ENCODE measurements at regions not wholly inside any gene's neighbourhood (a gene's known extent, or its start where the extent isn't known, plus 50 kb on each side); places are given as distances from the start of the nearest gene placed in this dataset.
"Not testable (repeated sequence)": the region's sequence is repeated elsewhere in the genome, so short reads cannot be mapped to it uniquely, and the experiment has no call there.

DNA sequence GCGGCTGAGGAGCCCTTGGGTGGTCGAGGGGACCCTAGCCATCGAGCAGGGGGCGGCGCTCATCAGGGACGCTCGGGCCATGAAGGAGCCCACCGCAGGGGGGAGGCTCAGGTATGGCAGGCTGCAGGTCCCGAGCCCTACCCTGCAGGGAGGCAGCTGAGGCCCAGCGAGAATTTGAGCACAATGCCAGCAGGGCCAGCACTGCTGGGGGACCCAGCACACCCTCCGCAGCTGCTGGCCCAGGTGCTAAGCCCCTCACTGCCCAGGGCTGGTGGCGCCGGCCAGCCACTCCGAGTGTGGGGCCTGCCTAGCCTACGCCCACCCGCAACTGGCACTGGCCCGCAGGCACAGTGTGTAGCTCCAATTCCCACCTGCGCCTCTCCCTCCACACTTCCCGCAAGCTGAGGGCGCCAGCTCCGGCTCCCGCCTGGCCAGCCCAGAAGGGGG lies 325.4 kb upstream of the FRG1 start:
- no peaks in the 10 kb centered on the region for H3K9me3 ChIP-seq
- DNase-seq (no peak), ATAC-seq (peak in 1 of 8 donors; percentile 59)
- H3K27me3 ChIP-seq = no peaks in the 10 kb centered on the region
- WGBS, 2 donors = 91 to 98% methylated on average over 22 of the region's 22 CpGs
- H3K27ac ChIP-seq = no peak overlapping the region
- TF ChIP-seq, protein P1, sequence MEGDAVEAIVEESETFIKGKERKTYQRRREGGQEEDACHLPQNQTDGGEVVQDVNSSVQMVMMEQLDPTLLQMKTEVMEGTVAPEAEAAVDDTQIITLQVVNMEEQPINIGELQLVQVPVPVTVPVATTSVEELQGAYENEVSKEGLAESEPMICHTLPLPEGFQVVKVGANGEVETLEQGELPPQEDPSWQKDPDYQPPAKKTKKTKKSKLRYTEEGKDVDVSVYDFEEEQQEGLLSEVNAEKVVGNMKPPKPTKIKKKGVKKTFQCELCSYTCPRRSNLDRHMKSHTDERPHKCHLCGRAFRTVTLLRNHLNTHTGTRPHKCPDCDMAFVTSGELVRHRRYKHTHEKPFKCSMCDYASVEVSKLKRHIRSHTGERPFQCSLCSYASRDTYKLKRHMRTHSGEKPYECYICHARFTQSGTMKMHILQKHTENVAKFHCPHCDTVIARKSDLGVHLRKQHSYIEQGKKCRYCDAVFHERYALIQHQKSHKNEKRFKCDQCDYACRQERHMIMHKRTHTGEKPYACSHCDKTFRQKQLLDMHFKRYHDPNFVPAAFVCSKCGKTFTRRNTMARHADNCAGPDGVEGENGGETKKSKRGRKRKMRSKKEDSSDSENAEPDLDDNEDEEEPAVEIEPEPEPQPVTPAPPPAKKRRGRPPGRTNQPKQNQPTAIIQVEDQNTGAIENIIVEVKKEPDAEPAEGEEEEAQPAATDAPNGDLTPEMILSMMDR (IDR thresholded peaks at IDR 0.05) = no peak
- H3K4me3 ChIP-seq = no peak overlapping the region
- no peaks in the 10 kb centered on the region for H3K4me1 ChIP-seq
- no peaks in the 10 kb centered on the region for H3K36me3 ChIP-seq
- intact Hi-C loops (cut with DNase I) = no loop called here

DNA sequence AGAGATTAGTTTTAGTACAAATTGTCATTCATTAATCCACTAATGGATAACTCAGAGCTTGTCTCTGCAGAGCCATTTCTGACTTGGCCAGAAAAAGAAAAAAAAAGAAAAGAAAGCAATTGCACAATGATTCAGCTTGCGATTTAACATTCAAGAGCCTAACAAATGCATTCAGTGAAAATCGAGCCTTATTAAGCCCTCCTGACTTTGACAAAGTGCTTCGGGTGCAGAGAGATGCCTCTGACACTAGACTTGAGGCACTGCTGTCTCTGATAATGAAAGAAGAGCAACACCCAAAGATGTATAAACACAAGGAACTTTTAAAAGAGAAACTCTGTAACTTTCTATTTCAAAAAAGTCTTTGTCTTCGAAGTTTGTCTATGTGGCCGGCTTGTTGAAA lies 322.9 kb upstream of the FRG1 start:
- H3K36me3 ChIP-seq; H3K27me3 ChIP-seq; H3K4me3 ChIP-seq; H3K4me1 ChIP-seq; intact Hi-C loops (cut with DNase I); H3K27ac ChIP-seq; H3K9me3 ChIP-seq; ATAC-seq; DNase-seq: not testable (repeated sequence)
- 69 to 70% methylated on average over 5 of the region's 5 CpGs for WGBS, 2 donors

DNA sequence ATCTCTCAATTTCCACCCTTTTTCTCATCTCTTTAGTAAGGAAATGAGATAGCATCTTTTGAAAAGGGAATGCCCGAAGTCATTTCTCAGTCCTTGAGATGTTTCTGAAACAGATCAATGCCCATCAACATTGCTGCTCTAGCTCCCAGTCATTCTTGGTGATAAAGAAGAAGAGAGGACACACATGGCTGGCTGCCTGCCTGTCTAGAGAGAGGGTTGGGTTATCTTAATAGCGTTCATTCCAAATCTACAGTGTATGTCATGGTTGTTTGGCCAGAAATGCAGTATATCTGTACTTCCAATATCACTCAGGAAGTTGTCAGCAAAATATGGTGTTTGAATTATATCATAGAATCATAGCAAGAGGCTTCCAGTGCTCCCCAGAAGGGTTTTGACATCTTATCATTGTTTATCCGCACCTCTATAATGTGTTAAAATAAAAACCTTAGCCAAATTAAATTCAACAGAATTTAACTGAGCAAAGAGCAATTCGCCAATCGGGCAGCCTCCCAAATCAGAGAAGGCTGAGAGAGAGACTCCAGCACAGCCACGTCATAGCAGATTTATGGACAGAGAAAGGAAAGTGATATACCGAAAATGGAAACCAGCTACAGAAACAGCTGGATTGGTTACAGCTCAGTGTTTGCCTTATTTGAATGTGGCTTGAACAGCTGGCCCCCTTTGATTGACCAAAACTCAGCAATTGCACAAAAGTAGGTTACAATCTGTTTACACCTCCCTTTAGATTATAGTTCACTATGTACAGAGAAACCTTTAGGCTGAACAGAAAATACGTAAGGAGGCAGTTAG lies 321.0 kb upstream of the FRG1 start:
- intact Hi-C loops (cut with DNase I); H3K4me1 ChIP-seq; H3K36me3 ChIP-seq; H3K27ac ChIP-seq; H3K4me3 ChIP-seq; ATAC-seq; DNase-seq; H3K9me3 ChIP-seq; H3K27me3 ChIP-seq: not testable (repeated sequence)
- 38 to 48% methylated on average over 8 of the region's 8 CpGs for WGBS, 2 donors

DNA sequence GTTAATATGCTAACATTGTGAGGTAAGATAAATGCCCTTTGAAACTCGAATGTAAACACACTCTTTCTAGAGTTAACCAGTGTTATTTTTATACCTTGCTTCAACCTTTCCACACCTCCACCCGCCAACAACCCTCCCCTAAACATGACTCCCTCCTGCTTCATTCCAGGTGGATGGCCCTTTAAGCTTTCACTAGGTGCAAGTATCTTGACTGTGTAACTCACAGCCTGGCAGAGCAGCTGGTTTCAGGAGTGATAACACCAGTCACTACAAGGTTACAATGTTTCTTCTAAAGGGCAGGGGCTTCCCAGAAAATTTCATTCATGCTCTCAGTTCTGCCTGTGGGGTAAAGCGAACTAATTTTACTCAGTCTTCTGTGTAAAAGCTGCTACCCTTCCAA lies 318.1 kb upstream of the FRG1 start:
- H3K9me3 ChIP-seq; H3K27ac ChIP-seq; H3K4me3 ChIP-seq; H3K27me3 ChIP-seq; H3K36me3 ChIP-seq; H3K4me1 ChIP-seq; intact Hi-C loops (cut with DNase I); DNase-seq: not testable (repeated sequence)
- 32 to 49% methylated on average over 3 of the region's 3 CpGs for WGBS, 2 donors
- peak in 4 of 8 donors; percentile 33 to 77 (median 39) for ATAC-seq

DNA sequence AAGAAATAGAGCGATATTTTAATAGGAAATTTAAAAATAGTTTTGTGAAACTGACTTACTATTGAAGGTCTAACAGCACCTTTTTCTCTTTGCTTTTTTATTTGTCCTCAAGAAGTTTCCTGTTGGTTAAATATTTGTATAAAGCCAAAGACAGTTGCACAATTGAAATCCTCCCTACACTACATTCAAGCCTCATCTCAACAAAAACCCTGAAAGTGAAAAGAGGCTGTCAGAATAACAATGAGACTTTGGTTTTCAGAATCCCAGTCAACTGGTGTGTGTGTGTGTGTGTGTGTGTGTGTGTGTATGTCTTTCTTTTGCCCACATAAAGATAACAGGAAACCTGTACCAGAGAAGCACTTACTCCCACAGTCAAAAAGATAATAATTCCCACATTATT lies 313.6 kb upstream of the FRG1 start:
- H3K36me3 ChIP-seq; H3K4me1 ChIP-seq; H3K27me3 ChIP-seq; DNase-seq; intact Hi-C loops (cut with DNase I); H3K27ac ChIP-seq; H3K4me3 ChIP-seq; H3K9me3 ChIP-seq; ATAC-seq: not testable (repeated sequence)
- WGBS, 2 donors = 3 to 84% methylated on average over 1 of the region's 1 CpG

DNA sequence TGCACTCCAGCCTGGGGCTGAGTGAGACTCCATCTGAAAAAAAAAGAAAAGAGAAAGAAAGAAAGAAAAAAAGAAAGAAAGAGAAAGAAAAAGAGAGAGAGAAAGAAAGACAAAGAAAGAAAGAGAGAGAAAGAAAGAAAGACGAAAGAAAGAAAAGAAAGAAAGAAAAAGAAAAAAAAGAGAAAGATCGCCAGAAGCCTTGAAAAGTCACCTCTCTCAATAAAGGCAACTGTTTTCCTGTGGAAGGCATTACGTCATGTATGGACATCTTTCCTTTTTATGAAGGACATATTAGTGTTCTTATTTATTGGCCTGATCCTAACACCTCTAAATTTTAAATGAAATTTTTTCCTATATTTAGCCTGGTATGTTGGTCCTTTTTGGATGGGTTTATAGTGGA lies 310.9 kb upstream of the FRG1 start:
- H3K4me3 ChIP-seq; H3K4me1 ChIP-seq; H3K27me3 ChIP-seq; H3K27ac ChIP-seq; DNase-seq; H3K9me3 ChIP-seq; ATAC-seq; H3K36me3 ChIP-seq; intact Hi-C loops (cut with DNase I): not testable (repeated sequence)
- WGBS, 2 donors = 84 to 86% methylated on average over 3 of the region's 3 CpGs

DNA sequence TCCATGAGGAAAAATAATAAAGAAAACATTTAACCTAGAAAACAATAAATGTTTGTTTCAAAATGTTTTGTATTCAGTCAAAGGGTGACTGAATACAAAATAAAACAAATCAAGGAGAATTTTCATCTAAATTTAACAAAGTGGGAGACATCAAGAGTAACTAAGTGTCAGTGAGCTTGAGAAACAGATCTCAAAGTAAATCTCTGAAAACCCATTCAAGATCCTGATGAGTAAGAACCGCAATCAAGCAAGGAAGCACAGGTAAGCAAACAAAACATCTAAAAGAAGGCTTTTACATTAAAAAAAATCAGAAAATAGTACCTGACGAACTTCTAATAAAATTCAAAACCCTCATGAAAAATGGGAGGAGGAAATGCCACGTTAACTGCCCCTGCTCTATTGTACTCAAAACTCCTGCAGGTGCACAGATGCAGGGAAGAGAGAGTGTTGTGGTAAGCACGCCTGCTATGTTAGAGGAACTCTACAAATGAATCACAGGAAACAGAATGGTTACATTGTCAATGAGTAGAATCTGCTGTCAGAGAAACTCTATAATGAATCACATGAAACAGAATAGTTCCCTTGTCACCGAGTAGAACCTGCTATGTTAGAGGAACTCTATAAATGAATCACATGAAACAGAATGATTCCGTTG lies 309.6 kb upstream of the FRG1 start:
- intact Hi-C loops (cut with DNase I); H3K4me1 ChIP-seq: not testable (repeated sequence)
- WGBS, 2 donors = 60 to 63% methylated on average over 6 of the region's 6 CpGs

DNA sequence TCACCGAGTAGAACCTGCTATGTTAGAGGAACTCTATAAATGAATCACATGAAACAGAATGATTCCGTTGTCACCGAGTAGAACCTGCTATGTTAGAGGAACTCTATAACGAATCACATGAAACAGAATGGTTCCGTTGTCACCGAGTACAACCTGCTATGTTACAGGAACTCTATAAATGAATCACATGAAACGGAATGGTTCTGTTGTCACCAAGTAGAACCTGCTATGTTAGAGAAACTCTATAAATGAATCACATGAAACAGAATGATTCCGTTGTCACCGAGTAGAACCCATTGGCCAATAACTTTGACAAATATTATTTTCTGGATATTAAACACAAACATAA lies 309.1 kb upstream of the FRG1 start:
- H3K36me3 ChIP-seq; H3K27me3 ChIP-seq; intact Hi-C loops (cut with DNase I); H3K4me3 ChIP-seq; H3K9me3 ChIP-seq; ATAC-seq; DNase-seq; H3K4me1 ChIP-seq; H3K27ac ChIP-seq: not testable (repeated sequence)
- WGBS, 2 donors = 77 to 78% methylated on average over 9 of the region's 9 CpGs

More for the DNA sequence above, 309.6 kb upstream of the FRG1 start:
- H3K9me3 ChIP-seq, H3K4me3 ChIP-seq, ATAC-seq, H3K27ac ChIP-seq, H3K27me3 ChIP-seq, DNase-seq, H3K36me3 ChIP-seq: not testable (repeated sequence)

DNA sequence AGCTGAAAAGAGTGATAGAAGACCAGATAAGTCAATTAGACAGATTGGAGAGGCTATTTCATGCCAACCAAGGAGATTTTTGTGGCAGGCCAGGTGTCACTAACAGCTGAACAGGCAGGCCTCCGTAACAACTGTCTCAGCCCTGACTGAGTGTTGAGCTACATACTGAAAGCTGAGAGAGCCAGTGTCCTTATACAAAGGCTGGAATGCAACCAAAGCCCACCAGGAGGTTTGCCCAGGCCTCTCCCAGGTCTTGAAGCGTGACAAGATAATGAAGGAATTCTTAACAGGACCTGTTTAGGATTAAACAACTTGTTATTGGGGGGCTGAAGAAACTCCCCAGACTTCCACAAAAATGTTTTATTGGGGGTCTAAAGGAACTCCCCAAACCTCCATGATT lies 290.2 kb upstream of the FRG1 start:
- H3K4me1 ChIP-seq; H3K27me3 ChIP-seq; ATAC-seq; intact Hi-C loops (cut with DNase I); H3K27ac ChIP-seq; H3K36me3 ChIP-seq; H3K4me3 ChIP-seq; DNase-seq; H3K9me3 ChIP-seq: not testable (repeated sequence)
- 76 to 88% methylated on average over 2 of the region's 2 CpGs for WGBS, 2 donors

DNA sequence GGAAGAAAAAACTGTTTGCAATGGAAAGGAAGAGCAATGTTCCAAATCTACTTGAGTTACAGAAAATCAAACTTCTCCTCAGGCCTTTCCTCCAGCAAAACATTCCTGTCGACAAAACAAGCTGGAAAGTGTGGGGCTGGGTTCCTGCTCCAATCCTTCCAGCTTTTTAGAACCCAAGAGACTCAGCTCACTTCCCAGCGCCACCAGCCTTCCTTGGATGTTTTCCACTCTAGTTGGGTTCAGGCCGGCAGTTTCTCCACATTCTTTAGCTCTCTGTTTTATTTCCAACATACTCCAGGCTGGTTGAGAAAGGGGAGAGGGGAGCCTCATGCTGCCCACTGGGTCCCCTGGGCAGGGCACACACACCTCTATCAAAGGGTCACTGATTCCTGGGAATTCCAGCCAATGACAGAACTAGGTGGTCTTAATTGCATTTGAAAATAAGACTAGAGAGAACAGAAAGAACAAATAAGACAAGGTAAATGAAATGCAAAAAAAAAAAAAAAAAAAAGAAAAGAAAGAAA lies 287.5 kb upstream of the FRG1 start:
- H3K4me1 ChIP-seq; H3K9me3 ChIP-seq; DNase-seq; H3K4me3 ChIP-seq; H3K27ac ChIP-seq; H3K27me3 ChIP-seq; H3K36me3 ChIP-seq; intact Hi-C loops (cut with DNase I): not testable (repeated sequence)
- WGBS, 2 donors = 66 to 76% methylated on average over 2 of the region's 3 CpGs
- peak in 1 of 8 donors; percentile 15 for ATAC-seq
